ENCODE measurements at regions not wholly inside any gene's neighbourhood (a gene's known extent, or its start where the extent isn't known, plus 50 kb on each side); places are given as distances from the start of the nearest gene placed in this dataset.
"Not testable (repeated sequence)": the region's sequence is repeated elsewhere in the genome, so short reads cannot be mapped to it uniquely, and the experiment has no call there.

- DNase-seq = no peak
Measured at GRCh38 chr2:204145791-204146190, 209.2 kb downstream of the ICOS start.

GRCh38 chr2:204147040-204147439, 210.5 kb downstream of the ICOS start:
- DNase-seq = not testable (repeated sequence)

GRCh38 chr2:204150721-204151120, 214.2 kb downstream of the ICOS start:
- DNase-seq = no peak

GRCh38 chr2:204152616-204153015, 216.1 kb downstream of the ICOS start:
- DNase-seq = no peak

GRCh38 chr2:204154863-204155262, 218.3 kb downstream of the ICOS start:
- no peak for DNase-seq

GRCh38 chr2:204156456-204156855, 219.9 kb downstream of the ICOS start:
- no peak for DNase-seq

GRCh38 chr2:204157684-204158083, 221.1 kb downstream of the ICOS start:
- no peak for DNase-seq

- DNase-seq = no peak
Measured at GRCh38 chr2:204159526-204159925, 223.0 kb downstream of the ICOS start.

- DNase-seq = no peak
Measured at GRCh38 chr2:204160989-204161388, 224.4 kb downstream of the ICOS start.

- no peak for DNase-seq
Measured at GRCh38 chr2:204161886-204162285, 225.3 kb downstream of the ICOS start.

- no peak for DNase-seq
Measured at GRCh38 chr2:204166961-204167360, 230.4 kb downstream of the ICOS start.

- not testable (repeated sequence) for DNase-seq
Measured at GRCh38 chr2:204167670-204168069, 231.1 kb downstream of the ICOS start.

- no peak for DNase-seq
Measured at GRCh38 chr2:204170411-204170810, 233.8 kb downstream of the ICOS start.

GRCh38 chr2:204171432-204172144, 235.0 kb downstream of the ICOS start:
- no peak for DNase-seq

- no peak for DNase-seq
Measured at GRCh38 chr2:204172145-204172600, 235.6 kb downstream of the ICOS start.

- no peak for DNase-seq
Measured at GRCh38 chr2:204174034-204174433, 237.5 kb downstream of the ICOS start.

GRCh38 chr2:204175552-204176271, 239.1 kb downstream of the ICOS start:
- no peak for DNase-seq

- DNase-seq = no peak
Measured at GRCh38 chr2:204176306-204176705, 239.7 kb downstream of the ICOS start.

GRCh38 chr2:204177251-204177976, 240.9 kb downstream of the ICOS start:
- no peak for DNase-seq

- peak; percentile 40 to 66 (median 42) for DNase-seq
Measured at GRCh38 chr2:204177977-204178522, 241.5 kb downstream of the ICOS start.

- DNase-seq = no peak
Measured at GRCh38 chr2:204180649-204181048, 244.1 kb downstream of the ICOS start.

- no peak for DNase-seq
Measured at GRCh38 chr2:204183608-204184007, 247.0 kb downstream of the ICOS start.

GRCh38 chr2:204184226-204184625, 247.7 kb downstream of the ICOS start:
- no peak for DNase-seq

Data from activated CD4-positive, CD25-positive, alpha-beta regulatory T cell (primary cell).